Gastroesophageal sphincter (tissue), 3 donors: ENCODE measurements at regions not wholly inside any gene's neighbourhood (a gene's known extent, or its start where the extent isn't known, plus 50 kb on each side); places are given as distances from the start of the nearest gene placed in this dataset.
"Not testable (repeated sequence)": the region's sequence is repeated elsewhere in the genome, so short reads cannot be mapped to it uniquely, and the experiment has no call there.

ENCODE experiments used
- EP300 ChIP-seq: sonication (generic); formaldehyde crosslinking; IDR thresholded peaks from one replicate; pipeline ENCODE4 v1.6.1; 2017; ENCODE audit warnings: antibody characterized with exemption, mild to moderate bottlenecking
- POLR2A ChIP-seq, 2 donors: fragments of 450-650 bp; IDR thresholded peaks; one replicate each; pipeline ENCODE4 v1.6.1; 2017; ENCODE audit warnings: antibody characterized with exemption in 2 of 2, mild to moderate bottlenecking in 2 of 2, moderate library complexity in 1 of 2
- TF ChIP-seq, protein P1 (sequence below), 4 experiments: fragments of 200-600 bp in 2 of 4; fragments of 450-650 bp in 2 of 4; sonication (generic) in 1 of 4; IDR thresholded peaks; one replicate each; pipeline ENCODE4 v1.5.1; 2017 to 2019; ENCODE audit warnings: antibody characterized with exemption in 4 of 4, mild to moderate bottlenecking in 2 of 4, moderate library complexity in 2 of 4

DNA sequence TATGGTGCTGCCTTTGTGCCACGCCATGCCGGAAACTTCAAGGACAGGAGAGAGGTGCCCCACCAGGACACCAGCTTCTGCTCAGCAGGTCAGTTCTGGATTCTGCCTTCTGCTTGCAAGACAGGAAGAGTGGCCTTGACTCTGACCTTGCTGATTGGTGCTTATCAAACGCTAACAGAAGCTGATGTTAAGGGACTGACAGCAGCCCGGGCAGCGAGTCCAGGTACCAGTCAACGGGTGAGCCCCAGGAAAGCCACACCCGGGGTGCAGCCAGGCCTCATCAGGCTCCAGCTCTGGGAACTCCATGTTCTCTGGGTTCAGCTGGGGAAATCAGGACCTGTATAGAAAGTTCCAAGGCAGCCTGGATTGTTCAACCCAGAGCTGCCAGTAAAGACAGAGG is 116.8 kb upstream of the MTLN start:
- TF ChIP-seq, protein P1, sequence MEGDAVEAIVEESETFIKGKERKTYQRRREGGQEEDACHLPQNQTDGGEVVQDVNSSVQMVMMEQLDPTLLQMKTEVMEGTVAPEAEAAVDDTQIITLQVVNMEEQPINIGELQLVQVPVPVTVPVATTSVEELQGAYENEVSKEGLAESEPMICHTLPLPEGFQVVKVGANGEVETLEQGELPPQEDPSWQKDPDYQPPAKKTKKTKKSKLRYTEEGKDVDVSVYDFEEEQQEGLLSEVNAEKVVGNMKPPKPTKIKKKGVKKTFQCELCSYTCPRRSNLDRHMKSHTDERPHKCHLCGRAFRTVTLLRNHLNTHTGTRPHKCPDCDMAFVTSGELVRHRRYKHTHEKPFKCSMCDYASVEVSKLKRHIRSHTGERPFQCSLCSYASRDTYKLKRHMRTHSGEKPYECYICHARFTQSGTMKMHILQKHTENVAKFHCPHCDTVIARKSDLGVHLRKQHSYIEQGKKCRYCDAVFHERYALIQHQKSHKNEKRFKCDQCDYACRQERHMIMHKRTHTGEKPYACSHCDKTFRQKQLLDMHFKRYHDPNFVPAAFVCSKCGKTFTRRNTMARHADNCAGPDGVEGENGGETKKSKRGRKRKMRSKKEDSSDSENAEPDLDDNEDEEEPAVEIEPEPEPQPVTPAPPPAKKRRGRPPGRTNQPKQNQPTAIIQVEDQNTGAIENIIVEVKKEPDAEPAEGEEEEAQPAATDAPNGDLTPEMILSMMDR (IDR thresholded peaks at IDR 0.05) = not testable (repeated sequence)
- TF ChIP-seq POLR2A (IDR thresholded peaks at IDR 0.05); EP300: not testable (repeated sequence)
